ENCODE measurements at regions not wholly inside any gene's neighbourhood (a gene's known extent, or its start where the extent isn't known, plus 50 kb on each side); places are given as distances from the start of the nearest gene placed in this dataset.

DNA sequence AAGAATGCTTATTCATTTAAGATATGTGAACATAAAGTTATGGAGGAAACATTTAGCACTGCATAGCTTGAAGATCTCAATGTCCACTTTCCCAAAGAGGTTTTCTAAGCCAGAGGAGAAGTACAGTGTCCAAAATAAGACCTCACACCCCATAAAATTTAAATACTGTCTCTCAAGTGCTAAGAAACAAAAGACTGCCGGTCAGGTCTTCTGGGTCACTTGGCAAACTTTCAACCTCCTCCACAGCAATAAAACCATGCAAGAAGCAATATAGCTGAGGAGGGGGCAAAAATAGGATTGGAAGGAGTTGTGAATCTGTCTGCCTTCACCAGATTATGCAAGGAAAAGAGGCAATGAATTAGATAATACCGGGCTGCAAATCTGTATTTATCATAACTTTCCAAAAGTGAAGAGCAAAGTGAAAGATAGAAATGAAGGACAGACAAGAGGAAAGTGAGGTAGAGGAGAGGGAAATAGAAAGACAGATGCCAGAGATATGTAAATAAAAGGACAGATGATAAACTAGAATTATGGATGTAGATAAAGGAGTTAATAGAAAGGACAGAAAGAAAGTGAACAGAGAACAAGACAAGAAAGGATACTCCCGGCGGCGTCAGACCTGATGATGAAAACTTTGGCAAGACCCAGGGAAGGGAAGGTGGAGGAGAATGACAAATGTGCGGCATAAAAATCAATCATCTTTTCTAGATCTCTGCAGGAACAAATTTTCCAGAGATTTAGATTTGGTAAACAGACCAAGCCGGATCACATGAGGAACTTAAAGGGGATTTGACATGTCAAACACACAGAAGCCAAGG lies 152.7 kb upstream of the FAM241A start:
- Histone ChIP-seq H3K27ac (no peak overlapping the region), H3K36me3 (no peaks in the 10 kb centered on the region), H3K9me3 (no peaks in the 10 kb centered on the region), H3K4me1 (no peaks in the 10 kb centered on the region), H3K4me3 (no peak overlapping the region), H3K27me3 (peaks cover 0 to 30% (median 0%) of the 10 kb centered on the region in 7 donors)
- DNase-seq (no peak), ATAC-seq (no peak)
- WGBS, 2 donors, result 68 to 74% methylated on average over 7 of the region's 7 CpGs
- intact Hi-C loops (cut with DNase I), result no loop called here
- TF ChIP-seq, protein P1, sequence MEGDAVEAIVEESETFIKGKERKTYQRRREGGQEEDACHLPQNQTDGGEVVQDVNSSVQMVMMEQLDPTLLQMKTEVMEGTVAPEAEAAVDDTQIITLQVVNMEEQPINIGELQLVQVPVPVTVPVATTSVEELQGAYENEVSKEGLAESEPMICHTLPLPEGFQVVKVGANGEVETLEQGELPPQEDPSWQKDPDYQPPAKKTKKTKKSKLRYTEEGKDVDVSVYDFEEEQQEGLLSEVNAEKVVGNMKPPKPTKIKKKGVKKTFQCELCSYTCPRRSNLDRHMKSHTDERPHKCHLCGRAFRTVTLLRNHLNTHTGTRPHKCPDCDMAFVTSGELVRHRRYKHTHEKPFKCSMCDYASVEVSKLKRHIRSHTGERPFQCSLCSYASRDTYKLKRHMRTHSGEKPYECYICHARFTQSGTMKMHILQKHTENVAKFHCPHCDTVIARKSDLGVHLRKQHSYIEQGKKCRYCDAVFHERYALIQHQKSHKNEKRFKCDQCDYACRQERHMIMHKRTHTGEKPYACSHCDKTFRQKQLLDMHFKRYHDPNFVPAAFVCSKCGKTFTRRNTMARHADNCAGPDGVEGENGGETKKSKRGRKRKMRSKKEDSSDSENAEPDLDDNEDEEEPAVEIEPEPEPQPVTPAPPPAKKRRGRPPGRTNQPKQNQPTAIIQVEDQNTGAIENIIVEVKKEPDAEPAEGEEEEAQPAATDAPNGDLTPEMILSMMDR (IDR thresholded peaks at IDR 0.05), result no peak

DNA sequence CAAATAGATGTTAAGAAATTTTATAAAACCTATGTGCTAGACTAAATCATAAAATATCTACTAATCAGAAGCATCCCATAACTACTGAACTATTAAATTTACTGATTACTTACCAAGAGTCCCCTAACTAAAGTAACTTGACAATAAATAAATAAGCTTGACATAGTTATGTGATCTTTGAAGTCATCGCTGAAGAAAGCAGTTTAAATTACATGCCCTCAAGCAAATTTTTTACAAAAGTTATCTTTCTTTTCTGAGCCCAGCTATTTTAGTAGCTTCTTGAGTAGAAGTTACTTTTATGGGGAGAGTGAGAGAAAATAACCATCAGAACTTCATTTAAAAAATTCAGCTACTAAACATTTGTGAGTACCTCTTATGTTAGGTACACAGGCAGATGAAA lies 150.9 kb upstream of the FAM241A start:
- WGBS, 2 donors, result 89 to 100% methylated on average over 1 of the region's 1 CpG
- Histone ChIP-seq H3K27me3 (peaks cover 0 to 30% (median 0%) of the 10 kb centered on the region in 7 donors), H3K27ac (no peak overlapping the region), H3K36me3 (no peaks in the 10 kb centered on the region), H3K4me1 (no peaks in the 10 kb centered on the region), H3K9me3 (no peaks in the 10 kb centered on the region), H3K4me3 (no peak overlapping the region)
- no peak for DNase-seq
- no peak for ATAC-seq
- intact Hi-C loops (cut with DNase I), result no loop called here
- TF ChIP-seq, protein P1 (IDR thresholded peaks at IDR 0.05), result no peak

DNA sequence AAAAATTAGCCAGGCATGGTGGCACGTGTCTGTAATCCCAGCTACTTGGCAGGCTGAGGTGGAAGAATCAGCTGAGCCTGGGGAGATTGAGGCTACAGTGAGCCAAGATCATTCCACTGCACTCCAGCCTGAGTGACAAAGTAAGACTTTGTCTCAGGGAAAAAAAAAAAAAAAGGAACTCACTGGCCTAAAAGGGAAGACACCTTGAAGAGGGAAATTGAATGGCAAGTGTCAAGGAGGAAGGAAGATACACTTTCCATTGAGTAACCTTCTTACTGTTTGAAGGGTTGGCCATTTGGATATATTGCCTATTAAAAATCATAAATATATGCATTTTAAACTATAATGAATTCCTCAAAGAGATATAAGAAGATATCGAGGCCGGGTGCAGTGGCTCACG lies 147.5 kb upstream of the FAM241A start:
- 89 to 92% methylated on average over 4 of the region's 4 CpGs for WGBS, 2 donors
- ATAC-seq (no peak), DNase-seq (no peak)
- no peak overlapping the region for H3K4me3 ChIP-seq
- TF ChIP-seq, protein P1 (IDR thresholded peaks at IDR 0.05), result no peak
- H3K36me3 ChIP-seq, result no peaks in the 10 kb centered on the region
- peaks cover 0 to 26% (median 0%) of the 10 kb centered on the region in 7 donors for H3K27me3 ChIP-seq
- no peak overlapping the region for H3K27ac ChIP-seq
- H3K9me3 ChIP-seq, result no peaks in the 10 kb centered on the region
- intact Hi-C loops (cut with DNase I), result no loop called here
- H3K4me1 ChIP-seq, result no peaks in the 10 kb centered on the region

DNA sequence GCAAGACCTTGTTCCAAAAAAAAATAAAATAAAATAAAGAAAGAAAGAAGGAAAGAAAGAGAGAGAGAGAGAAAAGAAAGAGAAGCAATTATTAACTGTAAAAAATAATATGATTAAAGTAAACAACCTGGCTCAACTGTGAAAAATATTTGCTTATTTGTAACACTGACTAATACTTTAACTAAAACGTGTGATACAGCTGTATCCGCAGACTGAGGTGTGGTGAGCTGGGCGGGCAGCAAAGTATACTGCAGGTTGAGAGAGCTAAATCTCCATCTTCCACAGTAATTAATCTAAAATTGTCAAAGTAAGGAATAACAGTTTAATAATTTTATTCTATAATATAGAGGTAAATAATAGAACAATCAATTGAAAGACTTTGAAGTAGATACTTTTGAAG lies 145.5 kb upstream of the FAM241A start:
- H3K9me3 ChIP-seq, result no peaks in the 10 kb centered on the region
- intact Hi-C loops (cut with DNase I), result no loop called here
- no peak overlapping the region for H3K27ac ChIP-seq
- DNase-seq, result no peak
- no peaks in the 10 kb centered on the region for H3K36me3 ChIP-seq
- H3K4me3 ChIP-seq, result no peak overlapping the region
- TF ChIP-seq, protein P1 (IDR thresholded peaks at IDR 0.05), result no peak
- no peak for ATAC-seq
- peaks cover 0 to 14% (median 0%) of the 10 kb centered on the region in 7 donors for H3K27me3 ChIP-seq
- no peaks in the 10 kb centered on the region for H3K4me1 ChIP-seq
- WGBS, 2 donors, result 93 to 98% methylated on average over 3 of the region's 3 CpGs
